Thyroid gland (tissue), 4 donors: ENCODE measurements at regions not wholly inside any gene's neighbourhood (a gene's known extent, or its start where the extent isn't known, plus 50 kb on each side); places are given as distances from the start of the nearest gene placed in this dataset.
"Not testable (repeated sequence)": the region's sequence is repeated elsewhere in the genome, so short reads cannot be mapped to it uniquely, and the experiment has no call there.

Experiments
- DNase-seq, 2 donors: peaks; one replicate each; pipeline ENCODE4 v3.0.0-alpha.2; 2019
- H3K27ac ChIP-seq, 3 donors: fragments of 200-600 bp; sonication (generic); 1 replicate in 2 of 3; 2 replicates in 1 of 3; pipeline ENCODE4 v1.5.1; 2016 to 2019; ENCODE audit warnings: mild to moderate bottlenecking in 1 of 3, moderate library complexity in 1 of 3
- H3K27me3 ChIP-seq: fragments of 200-600 bp; sonication (generic); one replicate; pipeline ENCODE4 v1.5.1; 2019
- H3K36me3 ChIP-seq, 2 donors: fragments of 200-600 bp; sonication (generic); one replicate each; pipeline ENCODE4 v1.5.1; 2016 to 2019
- H3K4me1 ChIP-seq, 2 donors: fragments of 200-600 bp; sonication (generic); one replicate each; pipeline ENCODE4 v1.5.1; 2017 to 2019
- H3K4me3 ChIP-seq, 3 donors: fragments of 200-600 bp; sonication (generic); replicated peaks in 1 of 3; 1 replicate in 2 of 3; 2 replicates in 1 of 3; pipeline ENCODE4 v1.5.1; 2016; ENCODE audit warnings: mild to moderate bottlenecking in 1 of 3
- H3K9me3 ChIP-seq: fragments of 200-600 bp; sonication (generic); one replicate; pipeline ENCODE4 v1.5.1; 2017
- POLR2A ChIP-seq, 2 donors: fragments of 450-650 bp; IDR thresholded peaks; one replicate each; pipeline ENCODE4 v1.6.1; 2017; ENCODE audit warnings: antibody characterized with exemption in 2 of 2, mild to moderate bottlenecking in 2 of 2, moderate library complexity in 1 of 2
- WGBS, 2 donors: methylation state at CpG; one replicate each; pipeline ENCODE4 v1.1.5; 2017; 5-methylcytosine and 5-hydroxymethylcytosine counted together
- intact Hi-C: fragments of 100-400 bp; cut with DNase I; formaldehyde crosslinking; loops from one replicate; pipeline ENCODE4 v1.15.1; 2023
- TF ChIP-seq, protein P1 (sequence below), 6 experiments: fragments of 200-600 bp in 3 of 6; fragments of 450-650 bp in 3 of 6; sonication (generic) in 3 of 6; IDR thresholded peaks; one replicate each; pipeline ENCODE4 v1.5.1; 2016 to 2019; ENCODE audit warnings: antibody characterized with exemption in 6 of 6, mild to moderate bottlenecking in 2 of 6, inconsistent platforms in 1 of 6, moderate library complexity in 1 of 6

DNA sequence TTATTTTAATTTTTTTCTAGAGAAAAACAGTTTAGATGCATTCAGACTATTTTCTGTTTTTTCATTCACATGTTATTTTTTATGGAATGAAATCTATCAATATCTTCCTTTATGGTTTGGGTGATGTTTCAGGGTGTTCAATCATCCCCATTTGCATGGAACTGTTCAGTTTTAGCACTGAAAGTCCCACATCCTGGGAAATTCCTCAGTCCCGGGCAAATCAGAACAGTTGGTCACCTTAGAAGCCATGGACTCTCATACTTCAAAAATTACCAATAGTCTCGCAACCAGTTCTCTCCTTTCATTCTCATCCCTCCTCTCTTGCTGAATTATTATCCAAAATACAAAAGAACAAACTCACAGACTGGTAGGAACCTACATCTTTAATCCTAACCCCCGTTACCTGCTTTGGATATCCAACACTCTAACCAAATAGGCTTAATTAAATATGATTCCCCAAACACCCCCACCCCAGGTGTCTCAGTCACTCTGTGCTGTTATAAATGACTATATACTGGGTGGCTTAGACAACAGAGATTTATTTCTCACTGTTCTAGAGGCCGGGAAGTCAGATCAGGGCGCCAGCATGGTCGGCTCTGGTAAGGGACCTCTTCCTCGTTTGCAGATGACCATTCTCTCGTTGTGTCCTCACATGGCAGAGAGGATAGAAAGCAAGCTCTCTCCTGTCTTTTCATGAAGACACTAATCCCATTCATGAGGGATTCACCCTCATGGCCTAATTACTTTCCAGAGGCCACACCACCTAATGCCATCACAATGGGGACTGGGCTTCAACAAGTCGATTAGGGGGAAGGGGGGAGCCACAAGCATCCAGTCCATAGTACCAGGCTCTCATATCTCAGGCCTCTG is 57.7 kb upstream of the SLC1A4 start:
- no peak for DNase-seq
- TF ChIP-seq POLR2A (IDR thresholded peaks at IDR 0.05): no peak
- TF ChIP-seq, protein P1, sequence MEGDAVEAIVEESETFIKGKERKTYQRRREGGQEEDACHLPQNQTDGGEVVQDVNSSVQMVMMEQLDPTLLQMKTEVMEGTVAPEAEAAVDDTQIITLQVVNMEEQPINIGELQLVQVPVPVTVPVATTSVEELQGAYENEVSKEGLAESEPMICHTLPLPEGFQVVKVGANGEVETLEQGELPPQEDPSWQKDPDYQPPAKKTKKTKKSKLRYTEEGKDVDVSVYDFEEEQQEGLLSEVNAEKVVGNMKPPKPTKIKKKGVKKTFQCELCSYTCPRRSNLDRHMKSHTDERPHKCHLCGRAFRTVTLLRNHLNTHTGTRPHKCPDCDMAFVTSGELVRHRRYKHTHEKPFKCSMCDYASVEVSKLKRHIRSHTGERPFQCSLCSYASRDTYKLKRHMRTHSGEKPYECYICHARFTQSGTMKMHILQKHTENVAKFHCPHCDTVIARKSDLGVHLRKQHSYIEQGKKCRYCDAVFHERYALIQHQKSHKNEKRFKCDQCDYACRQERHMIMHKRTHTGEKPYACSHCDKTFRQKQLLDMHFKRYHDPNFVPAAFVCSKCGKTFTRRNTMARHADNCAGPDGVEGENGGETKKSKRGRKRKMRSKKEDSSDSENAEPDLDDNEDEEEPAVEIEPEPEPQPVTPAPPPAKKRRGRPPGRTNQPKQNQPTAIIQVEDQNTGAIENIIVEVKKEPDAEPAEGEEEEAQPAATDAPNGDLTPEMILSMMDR (IDR thresholded peaks at IDR 0.05): no peak
- Histone ChIP-seq H3K4me3 (no peak overlapping the region), H3K27me3 (no peaks in the 10 kb centered on the region), H3K9me3 (no peaks in the 10 kb centered on the region), H3K36me3 (no peaks in the 10 kb centered on the region), H3K27ac (no peak overlapping the region), H3K4me1 (no peaks in the 10 kb centered on the region)
- intact Hi-C loops: no loop called here
- 85 to 86% methylated on average over 9 of the region's 9 CpGs for WGBS, 2 donors

DNA sequence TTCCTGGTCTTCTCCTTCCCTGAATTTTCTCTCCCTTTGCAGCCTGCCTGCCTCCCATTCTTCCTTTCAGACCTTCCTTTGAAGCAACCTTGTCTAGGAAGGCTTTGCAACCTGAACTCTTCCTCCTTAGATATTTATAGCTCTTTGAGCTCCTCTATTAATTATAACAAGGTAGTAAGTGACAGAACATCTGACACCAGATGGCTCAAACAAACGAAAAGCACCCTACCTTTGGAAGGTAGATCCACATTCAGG is 57.2 kb upstream of the SLC1A4 start:
- no peak for DNase-seq
- intact Hi-C loops: no loop called here
- no peak overlapping the region for H3K4me3 ChIP-seq
- no peaks in the 10 kb centered on the region for H3K36me3 ChIP-seq
- no peak for TF ChIP-seq POLR2A (IDR thresholded peaks at IDR 0.05)
- TF ChIP-seq, protein P1 (IDR thresholded peaks at IDR 0.05): no peak
- no peaks in the 10 kb centered on the region for H3K27me3 ChIP-seq
- no peaks in the 10 kb centered on the region for H3K9me3 ChIP-seq
- no peaks in the 10 kb centered on the region for H3K4me1 ChIP-seq
- no peak overlapping the region for H3K27ac ChIP-seq
- 55 to 74% methylated on average over 1 of the region's 1 CpG for WGBS, 2 donors

DNA sequence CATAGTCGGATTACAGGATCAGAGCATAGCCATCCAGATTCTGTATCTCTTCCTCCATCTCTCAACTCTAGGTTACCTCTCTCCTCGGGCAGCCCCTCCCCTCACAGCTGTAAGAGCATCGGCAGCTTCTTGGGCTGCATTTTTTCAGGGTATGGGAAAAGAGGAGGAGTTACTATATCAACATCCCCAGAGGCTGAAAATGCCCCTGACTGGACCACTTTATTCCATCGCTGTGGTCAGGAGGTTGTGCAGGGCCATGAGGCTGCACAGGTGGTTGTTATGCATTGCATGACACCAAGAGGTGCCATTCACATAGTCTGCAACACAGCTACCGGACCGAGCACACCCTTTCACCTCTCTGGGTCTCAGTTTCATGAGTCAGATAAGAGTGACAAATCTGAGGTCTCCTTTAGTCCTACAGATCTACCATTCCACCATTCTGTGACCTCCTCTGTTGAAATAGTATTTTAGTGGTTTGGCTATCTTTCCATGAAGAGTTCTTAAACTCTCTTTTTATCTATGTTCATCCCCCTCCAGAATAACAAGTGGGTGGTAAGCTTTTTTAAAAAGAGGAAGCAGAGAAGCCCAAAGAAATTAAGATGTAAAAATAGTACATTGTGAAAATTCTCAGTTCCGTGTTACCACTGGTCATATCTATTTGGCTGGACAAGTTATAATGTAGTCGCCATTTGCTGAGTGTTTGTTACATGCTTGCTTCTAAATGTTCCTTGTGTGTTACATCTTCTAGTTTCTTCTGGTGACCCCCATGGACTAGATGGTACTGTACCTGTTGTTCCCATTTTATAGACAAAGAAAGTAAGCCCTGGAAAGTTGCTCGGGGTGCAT is 56.6 kb upstream of the SLC1A4 start:
- intact Hi-C loops: no loop called here
- Histone ChIP-seq H3K4me3 (no peak overlapping the region), H3K9me3 (no peaks in the 10 kb centered on the region), H3K27ac (no peak overlapping the region), H3K27me3 (no peaks in the 10 kb centered on the region), H3K36me3 (no peaks in the 10 kb centered on the region), H3K4me1 (no peaks in the 10 kb centered on the region)
- DNase-seq: no peak
- TF ChIP-seq, protein P1 (IDR thresholded peaks at IDR 0.05): no peak
- 66 to 73% methylated on average over 9 of the region's 9 CpGs for WGBS, 2 donors

DNA sequence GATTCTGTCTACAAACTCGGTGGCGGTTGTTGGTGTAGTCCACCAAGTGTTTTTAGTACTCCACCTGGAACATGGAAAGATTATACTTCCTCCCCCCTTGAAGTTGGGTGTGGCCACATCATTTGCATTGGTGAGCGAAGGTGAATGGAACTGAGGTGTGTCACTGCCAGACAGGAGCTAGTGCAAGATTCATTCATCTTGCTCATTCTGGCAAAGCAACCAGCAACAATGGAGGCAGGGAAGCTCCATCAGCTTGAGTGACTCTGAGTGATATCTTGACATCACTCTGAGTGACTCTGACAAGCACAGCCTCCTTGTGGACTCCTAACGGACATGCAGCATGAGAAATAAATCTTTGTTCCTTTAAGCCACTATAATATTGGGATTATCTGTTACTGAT is 54.7 kb upstream of the SLC1A4 start:
- WGBS, 2 donors: 84 to 88% methylated on average over 4 of the region's 4 CpGs
- Histone ChIP-seq H3K4me1 (no peaks in the 10 kb centered on the region), H3K4me3 (no peak overlapping the region), H3K27ac (no peak overlapping the region), H3K9me3 (no peaks in the 10 kb centered on the region), H3K36me3 (no peaks in the 10 kb centered on the region), H3K27me3 (no peaks in the 10 kb centered on the region)
- intact Hi-C loops: no loop called here
- no peak for DNase-seq
- TF ChIP-seq, protein P1 (IDR thresholded peaks at IDR 0.05): no peak
- no peak for TF ChIP-seq POLR2A (IDR thresholded peaks at IDR 0.05)

DNA sequence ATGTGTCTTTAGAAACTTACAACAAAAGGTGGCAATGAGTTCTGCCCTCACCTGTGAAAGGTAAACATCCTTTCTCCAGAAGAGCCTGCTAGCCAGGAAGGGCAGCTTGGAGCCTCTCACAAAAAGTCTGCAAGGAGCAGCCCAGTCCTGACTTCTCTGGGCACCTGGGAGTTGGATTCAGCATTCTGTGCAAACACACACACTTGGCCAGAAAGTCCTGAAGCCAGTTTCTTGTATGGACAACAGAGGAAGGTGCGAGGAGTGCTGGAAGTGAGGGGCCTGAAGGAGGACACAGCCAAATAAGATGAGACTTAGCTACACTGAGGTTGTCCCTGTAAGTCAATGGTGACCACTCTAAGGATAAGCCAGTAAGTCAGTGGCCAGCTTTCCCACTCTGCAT is 52.4 kb upstream of the SLC1A4 start:
- Histone ChIP-seq H3K27ac (no peak overlapping the region), H3K27me3 (no peaks in the 10 kb centered on the region), H3K4me3 (no peak overlapping the region), H3K9me3 (no peaks in the 10 kb centered on the region), H3K36me3 (no peaks in the 10 kb centered on the region), H3K4me1 (no peaks in the 10 kb centered on the region)
- DNase-seq: no peak
- intact Hi-C loops: no loop called here
- TF ChIP-seq, protein P1 (IDR thresholded peaks at IDR 0.05): no peak
- TF ChIP-seq POLR2A (IDR thresholded peaks at IDR 0.05): no peak
- 100% methylated on average over 1 of the region's 1 CpG for WGBS, 2 donors

DNA sequence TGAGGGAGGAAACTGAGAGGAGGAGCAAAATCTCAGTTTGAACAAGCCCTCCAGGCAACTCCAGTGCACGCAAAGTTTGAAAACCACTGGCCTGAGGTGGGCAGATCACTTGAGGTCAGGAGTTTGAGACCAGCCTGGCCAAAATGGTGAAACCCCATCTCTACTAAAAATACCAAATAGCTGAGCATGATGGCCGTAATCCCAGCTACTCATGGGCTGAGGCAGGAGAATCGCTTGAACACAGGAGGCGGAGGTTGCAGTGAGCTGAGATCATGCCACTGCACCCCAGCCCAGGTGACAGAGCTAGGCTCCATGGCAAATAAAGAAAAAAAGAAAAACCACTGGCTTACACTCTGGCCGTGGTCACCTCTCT is 51.9 kb upstream of the SLC1A4 start:
- DNase-seq, H3K4me1 ChIP-seq, H3K27ac ChIP-seq, H3K36me3 ChIP-seq, H3K4me3 ChIP-seq, H3K9me3 ChIP-seq, H3K27me3 ChIP-seq, intact Hi-C loops: not testable (repeated sequence)
- 83 to 87% methylated on average over 5 of the region's 5 CpGs for WGBS, 2 donors
